Lower lobe of right lung (tissue), 2 donors: ENCODE measurements at regions not wholly inside any gene's neighbourhood (a gene's known extent, or its start where the extent isn't known, plus 50 kb on each side); places are given as distances from the start of the nearest gene placed in this dataset.

Experiments used
- ATAC-seq, 2 donors: fragments of 200-7000 bp; cut with Tn5 transposase; one replicate each; pipeline ENCODE4 v1.9.1; 2020 to 2022; ENCODE audit warnings: mild to moderate bottlenecking in 2 of 2, moderate library complexity in 2 of 2
- DNase-seq: peaks from one replicate; pipeline ENCODE4 v3.0.0-alpha.2; 2020
- H3K27ac ChIP-seq: fragments of 200-600 bp; one replicate; pipeline ENCODE4 v1.8.0; 2022
- H3K27me3 ChIP-seq: fragments of 200-600 bp; one replicate; pipeline ENCODE4 v1.8.0; 2022; ENCODE audit warnings: low read depth
- H3K36me3 ChIP-seq: fragments of 200-600 bp; one replicate; pipeline ENCODE4 v1.8.0; 2022; ENCODE audit warnings: mild to moderate bottlenecking
- H3K4me1 ChIP-seq: fragments of 200-600 bp; one replicate; pipeline ENCODE4 v1.8.0; 2022
- H3K4me3 ChIP-seq: fragments of 200-600 bp; one replicate; pipeline ENCODE4 v1.8.0; 2022; ENCODE audit warnings: mild to moderate bottlenecking
- H3K9me3 ChIP-seq: fragments of 200-600 bp; one replicate; pipeline ENCODE4 v1.8.0; 2022
- intact Hi-C: fragments of 100-400 bp; cut with DNase I; formaldehyde crosslinking; loops from one replicate; pipeline ENCODE4 v1.11.0; 2022
- TF ChIP-seq, protein P1 (sequence below): fragments of 200-600 bp; IDR thresholded peaks from one replicate; pipeline ENCODE4 v1.8.0; 2022; ENCODE audit warnings: antibody characterized with exemption, mild to moderate bottlenecking
- donor health status: DM: no; HTN: yes; CAD: no; lungs with severe emphysema.

DNA sequence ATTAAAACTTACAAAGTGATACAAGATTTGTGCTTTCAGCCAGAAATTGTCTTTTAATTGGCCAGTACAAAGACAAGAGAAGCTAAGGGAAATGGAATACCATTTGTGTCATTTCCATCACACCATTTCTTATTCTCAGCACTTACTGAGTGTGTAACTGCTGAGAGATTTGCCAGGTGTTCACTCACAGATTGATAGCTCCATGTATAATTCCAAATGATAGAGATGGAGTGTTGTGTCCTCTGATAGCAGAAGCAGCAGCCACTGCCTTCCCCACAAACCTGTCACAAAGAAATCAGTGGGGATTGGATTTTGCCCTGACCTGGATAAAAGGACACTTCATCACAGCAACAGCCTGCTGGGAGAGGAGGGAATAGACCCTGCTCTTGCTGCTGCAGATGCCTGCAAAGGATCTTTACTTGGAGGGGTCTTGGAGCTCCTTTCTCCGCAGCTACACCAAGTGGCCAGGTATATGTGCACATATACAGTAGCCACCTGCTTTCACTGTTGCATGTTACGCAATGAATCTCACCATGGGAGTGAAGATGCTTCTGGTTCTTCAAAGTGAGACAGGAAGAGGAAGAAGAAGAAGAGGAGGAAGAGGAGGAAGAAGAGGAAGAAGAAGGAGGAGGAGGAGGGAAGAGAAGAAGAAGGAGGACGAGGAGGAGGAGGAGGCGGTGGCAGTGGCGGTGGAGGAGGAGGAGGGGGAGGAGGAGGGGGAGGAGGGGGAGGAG, 78.7 kb upstream of the KCNJ15 start:
- Histone ChIP-seq H3K36me3 (no peaks in the 10 kb centered on the region), H3K4me3 (no peak overlapping the region), H3K27ac (no peak overlapping the region), H3K4me1 (no peaks in the 10 kb centered on the region), H3K27me3 (no peaks in the 10 kb centered on the region), H3K9me3 (no peaks in the 10 kb centered on the region)
- intact Hi-C loops, result no loop called here
- ATAC-seq (no peak), DNase-seq (no peak)
- TF ChIP-seq, protein P1, sequence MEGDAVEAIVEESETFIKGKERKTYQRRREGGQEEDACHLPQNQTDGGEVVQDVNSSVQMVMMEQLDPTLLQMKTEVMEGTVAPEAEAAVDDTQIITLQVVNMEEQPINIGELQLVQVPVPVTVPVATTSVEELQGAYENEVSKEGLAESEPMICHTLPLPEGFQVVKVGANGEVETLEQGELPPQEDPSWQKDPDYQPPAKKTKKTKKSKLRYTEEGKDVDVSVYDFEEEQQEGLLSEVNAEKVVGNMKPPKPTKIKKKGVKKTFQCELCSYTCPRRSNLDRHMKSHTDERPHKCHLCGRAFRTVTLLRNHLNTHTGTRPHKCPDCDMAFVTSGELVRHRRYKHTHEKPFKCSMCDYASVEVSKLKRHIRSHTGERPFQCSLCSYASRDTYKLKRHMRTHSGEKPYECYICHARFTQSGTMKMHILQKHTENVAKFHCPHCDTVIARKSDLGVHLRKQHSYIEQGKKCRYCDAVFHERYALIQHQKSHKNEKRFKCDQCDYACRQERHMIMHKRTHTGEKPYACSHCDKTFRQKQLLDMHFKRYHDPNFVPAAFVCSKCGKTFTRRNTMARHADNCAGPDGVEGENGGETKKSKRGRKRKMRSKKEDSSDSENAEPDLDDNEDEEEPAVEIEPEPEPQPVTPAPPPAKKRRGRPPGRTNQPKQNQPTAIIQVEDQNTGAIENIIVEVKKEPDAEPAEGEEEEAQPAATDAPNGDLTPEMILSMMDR, result no peak

DNA sequence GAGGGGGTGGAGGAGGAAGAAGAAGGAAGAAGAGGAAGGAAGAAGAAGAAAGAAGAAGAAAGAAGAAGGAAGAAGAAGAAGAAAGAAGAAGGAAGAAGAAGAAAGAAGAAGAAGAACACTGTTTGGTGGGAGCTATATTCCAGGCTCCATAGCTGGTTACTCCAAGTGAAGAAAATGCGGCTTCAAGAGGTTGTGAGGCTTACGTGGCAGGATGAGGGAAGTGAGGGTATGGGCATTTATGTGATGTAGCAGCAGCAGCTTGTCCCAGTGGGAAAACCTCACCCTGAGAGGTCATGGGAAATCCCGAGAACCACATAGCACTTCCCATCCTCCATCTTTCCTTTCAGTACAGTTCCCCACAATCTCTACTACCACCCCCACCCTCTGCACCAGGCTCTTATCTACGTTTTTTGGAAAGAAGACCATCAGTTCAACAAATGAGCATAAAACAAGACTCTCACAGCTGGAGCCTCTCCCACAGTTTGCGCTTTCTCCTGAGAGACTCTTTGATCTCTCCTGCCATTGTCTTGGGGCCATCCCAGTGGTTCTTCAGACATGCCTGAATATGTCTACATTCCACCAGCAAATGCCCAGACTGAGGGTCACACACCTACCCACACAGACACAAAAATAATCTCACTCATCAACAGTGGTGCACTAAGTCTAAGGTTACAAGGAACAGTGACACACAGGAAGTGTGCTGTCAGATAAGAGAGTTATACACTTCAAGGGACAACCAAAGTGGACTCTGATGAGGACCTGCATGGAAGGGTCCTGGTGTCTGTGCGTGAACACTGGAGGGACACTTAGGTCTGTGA, 77.9 kb upstream of the KCNJ15 start:
- DNase-seq, result no peak
- no peaks in the 10 kb centered on the region for H3K27me3 ChIP-seq
- H3K4me1 ChIP-seq, result no peaks in the 10 kb centered on the region
- H3K27ac ChIP-seq, result no peak overlapping the region
- no peak overlapping the region for H3K4me3 ChIP-seq
- intact Hi-C loops, result no loop called here
- ATAC-seq, result no peak
- no peaks in the 10 kb centered on the region for H3K9me3 ChIP-seq
- TF ChIP-seq, protein P1, result no peak
- no peaks in the 10 kb centered on the region for H3K36me3 ChIP-seq

DNA sequence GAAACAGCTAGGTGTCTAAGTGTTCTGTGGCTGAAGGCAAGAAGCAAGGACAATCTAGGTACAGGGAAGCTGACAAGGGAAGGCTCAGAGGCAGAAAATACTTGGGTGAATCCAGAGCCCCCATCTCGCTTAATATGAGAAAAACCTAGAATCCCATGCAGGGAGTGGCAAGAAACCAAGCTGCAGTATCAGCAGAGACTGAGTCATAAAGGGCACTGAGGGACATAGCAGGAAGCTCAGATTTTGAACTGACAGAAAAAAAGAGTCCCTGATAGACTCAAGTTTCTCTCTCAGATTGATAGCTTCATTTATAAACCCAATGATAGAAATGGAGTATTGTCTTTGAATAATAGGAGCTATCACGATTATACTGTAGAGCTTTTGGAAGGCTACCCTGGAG, 77.3 kb upstream of the KCNJ15 start:
- no peaks in the 10 kb centered on the region for H3K4me1 ChIP-seq
- intact Hi-C loops, result no loop called here
- H3K9me3 ChIP-seq, result no peaks in the 10 kb centered on the region
- no peaks in the 10 kb centered on the region for H3K36me3 ChIP-seq
- no peak overlapping the region for H3K4me3 ChIP-seq
- H3K27me3 ChIP-seq, result no peaks in the 10 kb centered on the region
- DNase-seq (no peak), ATAC-seq (no peak)
- TF ChIP-seq, protein P1, result no peak
- no peak overlapping the region for H3K27ac ChIP-seq

DNA sequence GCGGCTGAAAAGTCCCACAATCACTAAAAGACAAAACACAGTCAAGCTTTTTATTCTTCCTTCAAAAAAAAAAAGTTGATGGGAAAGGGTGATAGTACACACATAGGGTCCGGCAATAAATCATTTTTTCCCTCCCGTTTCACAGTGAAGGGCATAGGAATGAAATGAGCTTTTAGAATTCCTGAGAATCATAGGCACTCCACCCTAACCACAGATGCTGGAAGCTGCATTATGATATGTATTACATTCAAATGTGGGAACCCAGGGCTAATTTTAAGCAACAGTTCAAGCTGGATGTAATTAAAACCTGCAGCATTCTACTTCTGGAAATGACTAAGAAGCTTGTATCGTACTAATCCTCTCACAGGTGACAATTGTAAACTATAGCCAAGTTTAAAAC, 75.7 kb upstream of the KCNJ15 start:
- no peaks in the 10 kb centered on the region for H3K9me3 ChIP-seq
- no peak overlapping the region for H3K27ac ChIP-seq
- ATAC-seq, result no peak
- H3K4me1 ChIP-seq, result no peaks in the 10 kb centered on the region
- intact Hi-C loops, result no loop called here
- H3K27me3 ChIP-seq, result no peaks in the 10 kb centered on the region
- H3K4me3 ChIP-seq, result no peak overlapping the region
- TF ChIP-seq, protein P1, result no peak
- no peaks in the 10 kb centered on the region for H3K36me3 ChIP-seq
- no peak for DNase-seq

DNA sequence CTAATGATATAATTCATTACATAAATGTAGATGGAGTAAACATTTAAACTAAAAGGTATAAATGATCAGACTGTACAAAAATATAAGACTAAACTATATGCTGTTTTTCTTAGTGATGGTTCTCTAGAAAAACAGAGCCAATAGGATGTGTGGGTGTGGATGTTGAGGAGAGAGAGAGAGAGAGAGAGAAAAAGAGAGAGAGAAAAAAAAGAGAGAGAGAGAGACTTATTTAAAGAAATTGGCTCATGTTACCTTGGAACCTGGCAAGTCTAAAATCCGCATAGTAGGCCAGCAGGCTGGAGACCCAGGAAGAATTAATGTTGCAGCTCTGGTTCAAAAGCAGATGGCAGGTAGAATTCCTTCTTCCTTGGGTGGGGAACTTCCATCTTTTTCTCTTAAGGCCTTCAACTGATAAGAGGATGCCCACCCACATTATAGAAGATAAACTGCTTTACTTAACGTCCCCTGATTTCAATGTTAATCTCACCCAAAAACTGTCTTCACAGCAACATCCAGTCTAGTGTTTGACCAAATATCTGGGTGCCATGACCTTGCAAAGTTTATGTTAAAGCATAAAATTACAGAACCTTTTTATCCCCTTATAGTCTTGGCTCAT, 74.3 kb upstream of the KCNJ15 start:
- TF ChIP-seq, protein P1, result no peak
- Histone ChIP-seq H3K4me1 (no peaks in the 10 kb centered on the region), H3K9me3 (no peaks in the 10 kb centered on the region), H3K27ac (no peak overlapping the region), H3K4me3 (no peak overlapping the region), H3K27me3 (no peaks in the 10 kb centered on the region), H3K36me3 (no peaks in the 10 kb centered on the region)
- no peak for DNase-seq
- ATAC-seq, result no peak
- intact Hi-C loops, result no loop called here
